HS-27A (cell line): ENCODE measurements at regions not wholly inside any gene's neighbourhood (a gene's known extent, or its start where the extent isn't known, plus 50 kb on each side); places are given as distances from the start of the nearest gene placed in this dataset.
"Not testable (repeated sequence)": the region's sequence is repeated elsewhere in the genome, so short reads cannot be mapped to it uniquely, and the experiment has no call there.

ENCODE experiments used
- DNase-seq: peaks from one replicate; pipeline ENCODE4 v3.0.0-alpha.2; 2012; ENCODE audit warnings: low read depth, missing footprints

DNA sequence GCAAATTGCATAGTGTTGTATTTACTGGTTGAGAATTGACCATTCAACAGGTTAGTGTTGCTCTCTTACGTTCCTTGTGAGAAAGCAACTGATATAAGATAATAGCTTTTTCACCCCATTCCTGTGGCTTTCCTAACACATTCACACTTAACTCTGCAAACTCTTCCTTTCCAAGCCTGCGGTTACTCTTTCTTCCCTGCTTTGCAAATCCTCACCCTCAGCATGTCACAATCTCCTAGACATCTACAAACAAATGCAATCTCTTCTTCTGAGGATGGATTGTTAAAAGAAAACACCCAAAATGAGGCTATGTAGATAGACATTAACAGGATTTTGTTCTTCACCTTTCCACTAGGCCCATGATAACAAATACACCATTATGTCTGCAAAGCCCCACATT lies 771.7 kb upstream of the PCDH7 start:
- DNase-seq: no peak

DNA sequence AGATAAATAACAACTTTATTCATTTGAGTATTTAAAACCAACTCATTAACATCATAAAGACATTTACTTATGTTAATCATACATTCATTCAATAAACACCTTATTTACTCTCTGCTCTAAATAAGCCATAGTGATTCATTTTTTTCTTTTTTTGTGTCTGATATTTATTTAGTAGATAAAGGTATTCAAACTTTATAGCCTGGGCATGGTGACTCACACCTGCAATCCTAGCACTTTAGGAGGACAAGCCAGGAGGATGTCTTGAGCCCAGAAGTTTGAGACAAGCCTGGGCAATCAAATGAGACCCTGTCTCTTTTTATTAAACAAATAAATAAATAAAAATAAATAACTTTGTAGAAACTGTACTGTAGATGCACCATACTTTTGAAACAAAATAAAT lies 771.3 kb upstream of the PCDH7 start:
- no peak for DNase-seq

DNA sequence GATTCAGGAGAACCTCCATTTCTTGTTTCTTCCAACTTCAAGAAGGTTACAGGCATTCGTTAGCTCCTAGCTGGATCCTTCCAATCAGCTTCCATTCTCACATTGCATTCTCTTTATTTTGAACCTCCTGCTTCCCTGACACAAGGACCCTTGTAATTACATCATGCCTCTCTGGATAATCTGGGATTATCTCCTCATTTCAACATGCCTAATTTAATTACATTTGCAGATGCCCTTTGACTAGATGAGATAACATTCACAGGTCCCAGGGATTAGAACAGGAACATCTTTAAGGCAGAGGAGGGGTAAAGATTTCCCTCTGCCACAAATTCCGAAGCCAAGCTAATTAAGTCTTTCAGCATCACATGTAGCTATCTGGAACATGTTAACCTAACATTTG lies 753.8 kb upstream of the PCDH7 start:
- DNase-seq: no peak

DNA sequence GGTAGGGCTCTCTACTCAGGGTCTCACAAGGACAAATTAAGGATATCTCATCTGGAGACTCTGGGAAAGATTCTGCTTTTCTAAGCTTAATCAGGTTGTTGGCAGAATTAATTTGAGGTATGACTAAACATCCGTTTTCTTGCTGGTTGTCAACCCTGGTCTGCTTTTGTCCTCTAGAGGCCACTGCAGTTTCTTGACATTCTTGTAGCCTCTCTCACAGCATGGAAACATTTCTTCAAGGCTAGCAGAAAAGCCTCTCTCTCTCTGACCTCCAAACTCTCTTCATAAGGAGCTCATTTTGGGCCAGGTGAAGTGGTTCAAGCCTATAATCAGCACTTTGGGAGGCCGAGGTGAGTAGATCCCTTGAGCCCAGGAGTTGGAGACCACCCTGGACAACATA lies 749.5 kb upstream of the PCDH7 start:
- DNase-seq: no peak

DNA sequence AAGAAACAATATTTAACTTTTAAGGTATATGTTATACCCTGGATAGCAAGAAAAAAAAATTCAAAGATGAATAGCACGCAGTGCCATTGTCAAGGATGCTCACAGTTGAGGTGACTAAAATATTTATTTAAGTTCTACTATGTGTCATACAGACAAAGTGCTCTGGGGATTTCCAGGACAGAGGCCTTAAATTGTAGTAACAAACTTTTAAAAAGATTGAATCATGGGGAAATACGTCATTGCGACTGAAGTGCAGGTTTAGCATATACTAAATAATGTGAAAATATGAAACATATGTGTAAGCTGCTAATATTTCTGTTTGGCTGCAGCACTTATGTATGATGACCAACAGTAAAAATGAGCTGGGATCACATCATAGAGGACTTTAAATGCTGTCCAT lies 748.0 kb upstream of the PCDH7 start:
- DNase-seq: no peak

DNA sequence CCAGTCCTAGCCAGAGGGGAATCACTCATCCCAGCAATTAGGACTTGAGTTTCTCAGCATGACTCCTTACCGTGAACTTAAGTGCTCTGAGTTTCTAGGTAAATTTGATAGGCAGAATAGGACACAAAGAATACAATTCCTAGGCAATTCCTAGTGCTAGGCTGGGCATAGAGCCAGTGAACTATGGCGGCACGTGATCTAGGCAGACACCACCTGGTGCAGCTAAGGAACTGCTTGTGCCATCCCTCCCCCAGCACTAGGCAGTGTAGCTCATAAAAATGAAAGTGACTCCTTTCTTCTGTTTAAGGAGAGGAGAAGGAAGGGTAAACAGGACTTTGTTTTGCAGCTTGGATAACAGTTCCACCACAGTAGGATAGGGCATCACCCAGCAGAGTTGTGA lies 736.3 kb upstream of the PCDH7 start:
- no peak for DNase-seq

DNA sequence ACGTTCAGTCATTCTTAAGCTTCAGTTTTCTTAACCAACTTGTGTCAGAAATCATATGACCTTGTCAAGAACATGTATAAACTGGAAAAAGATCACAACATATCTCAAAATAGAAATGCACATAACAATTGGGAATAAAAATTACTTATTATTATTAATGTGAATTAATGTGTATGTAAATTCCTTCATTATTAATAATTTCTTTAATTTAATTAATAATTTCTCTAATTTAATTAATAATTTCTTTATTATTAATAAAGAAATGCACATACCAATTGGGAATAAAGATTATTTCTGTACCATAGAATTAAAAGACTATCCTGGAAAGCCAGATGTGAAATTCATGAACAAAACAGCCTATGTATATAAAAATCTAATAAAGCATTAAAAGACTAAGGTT lies 718.5 kb upstream of the PCDH7 start:
- no peak for DNase-seq

DNA sequence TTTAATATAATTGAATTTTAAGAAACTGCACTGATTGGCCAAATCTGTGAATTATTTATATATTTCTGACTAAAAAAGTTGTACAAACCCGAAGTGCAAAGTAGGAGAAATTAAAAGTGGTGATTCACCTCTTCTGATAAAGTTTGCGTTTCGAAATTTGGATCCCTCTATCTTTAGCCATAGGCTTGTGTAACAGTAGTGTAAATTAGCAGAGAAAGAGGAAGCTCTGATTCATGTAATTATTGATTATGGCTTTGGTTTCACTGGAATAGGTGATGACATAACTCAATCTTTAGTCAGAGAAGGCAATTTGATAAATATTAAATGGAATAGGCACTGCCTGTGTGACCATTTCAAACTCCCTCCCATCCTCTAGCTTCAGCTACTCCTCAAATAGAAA lies 717.8 kb upstream of the PCDH7 start:
- DNase-seq: no peak

DNA sequence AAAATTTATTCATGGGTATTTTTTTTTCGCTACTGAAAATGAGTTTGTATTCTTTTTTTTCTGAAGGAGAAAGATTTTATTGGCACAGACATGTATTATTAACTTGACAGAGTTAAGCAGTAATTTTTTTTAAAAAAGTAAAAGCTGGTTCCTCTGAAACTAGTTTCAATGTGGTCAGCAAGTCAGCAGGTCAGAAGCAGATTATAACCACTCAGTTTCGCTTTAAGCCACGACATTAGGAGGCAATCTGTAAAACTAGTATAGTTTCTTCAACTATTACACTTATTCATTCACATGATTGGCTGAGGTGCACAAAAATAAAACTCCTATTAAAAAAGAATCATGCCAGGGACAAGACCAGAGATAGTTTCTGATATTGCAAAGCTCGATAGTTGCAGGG lies 714.2 kb upstream of the PCDH7 start:
- no peak for DNase-seq

DNA sequence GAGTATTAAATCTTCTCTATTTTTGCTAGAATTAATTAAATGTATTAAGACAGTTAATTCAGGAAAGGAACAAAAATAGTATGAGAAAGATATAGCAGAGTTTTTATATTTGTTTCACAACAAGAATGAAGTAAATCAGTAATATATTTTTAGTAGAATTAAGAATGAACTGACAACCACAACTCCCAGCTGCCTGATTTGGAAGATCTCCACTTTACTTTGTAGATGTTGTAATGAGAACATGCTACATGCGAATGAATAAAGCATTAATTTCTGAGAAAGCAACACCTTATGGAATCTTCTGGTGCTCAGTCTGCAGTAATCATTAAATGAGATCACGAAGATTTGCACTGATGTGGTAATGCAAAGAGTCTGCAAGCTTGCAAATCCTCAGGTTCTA lies 695.6 kb upstream of the PCDH7 start:
- no peak for DNase-seq

DNA sequence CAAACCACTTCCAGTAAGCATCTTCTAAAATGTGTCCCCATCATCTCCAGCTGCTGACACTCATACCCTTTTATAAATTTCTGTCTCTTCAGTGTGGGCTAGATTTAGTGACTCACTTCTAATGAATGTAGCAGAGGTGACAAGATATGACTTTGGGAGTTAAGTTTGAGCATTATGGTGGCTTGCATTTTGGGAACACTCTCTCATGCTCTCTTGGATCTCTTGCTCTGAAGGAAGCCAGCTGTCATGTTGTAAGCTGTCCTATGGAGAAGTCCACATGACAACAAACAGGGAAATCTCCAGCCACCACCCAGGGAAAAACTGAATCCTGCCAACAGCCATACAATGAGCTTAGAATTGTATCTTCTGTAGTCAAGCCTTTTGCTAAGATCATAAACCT lies 691.3 kb upstream of the PCDH7 start:
- DNase-seq: no peak

DNA sequence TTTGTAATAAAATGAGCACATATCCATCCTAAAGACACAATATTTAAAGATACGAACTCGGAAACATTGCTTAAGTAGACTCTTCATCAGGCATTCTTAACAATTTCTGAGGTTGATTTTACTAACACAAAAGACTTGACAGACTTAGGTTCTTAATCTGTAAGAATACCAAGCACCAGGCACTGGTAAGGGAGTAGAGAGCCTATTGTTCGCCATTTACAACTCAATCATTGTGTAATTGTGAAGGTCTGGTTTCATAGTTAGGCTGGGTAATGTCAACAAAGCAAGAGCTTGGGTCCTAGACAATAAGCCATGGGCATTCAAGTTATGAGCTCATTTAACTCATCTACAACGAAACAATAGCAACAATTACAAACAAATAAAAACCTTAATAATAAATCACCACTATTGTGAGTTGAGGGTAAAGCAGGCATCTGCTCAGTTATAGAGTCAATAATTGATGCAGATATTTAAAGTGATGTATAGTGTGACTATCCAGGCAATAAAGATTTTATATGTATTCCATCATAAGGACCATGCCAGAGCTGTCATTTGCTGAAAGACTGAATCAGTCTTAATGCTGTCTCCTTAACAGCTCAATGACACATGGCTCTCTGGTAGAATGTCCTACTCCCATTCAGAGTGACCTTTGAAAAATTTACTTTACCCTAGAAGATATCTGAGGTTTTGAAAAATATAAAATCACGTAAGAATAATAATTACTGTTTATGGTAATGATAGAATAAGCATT lies 664.0 kb upstream of the PCDH7 start:
- no peak for DNase-seq

DNA sequence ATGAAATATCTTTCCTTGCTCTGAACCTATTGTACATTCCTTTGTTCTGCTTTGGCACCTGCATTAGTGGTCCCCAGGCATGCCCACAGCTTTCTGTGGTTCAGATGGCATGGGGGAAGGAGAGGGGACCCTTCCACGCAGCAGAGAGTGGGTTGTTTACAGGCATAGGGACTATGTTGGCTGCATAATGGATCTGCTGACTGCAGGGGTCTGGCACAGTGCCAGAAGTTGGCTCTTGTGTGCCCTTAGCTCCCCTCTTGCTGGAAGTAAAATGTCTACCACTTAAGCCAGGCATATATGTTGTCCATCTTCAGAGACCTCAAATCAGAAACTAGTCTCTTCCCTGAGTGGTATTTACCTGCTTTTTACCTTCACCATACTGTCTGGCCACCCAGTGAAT lies 651.9 kb upstream of the PCDH7 start:
- no peak for DNase-seq

DNA sequence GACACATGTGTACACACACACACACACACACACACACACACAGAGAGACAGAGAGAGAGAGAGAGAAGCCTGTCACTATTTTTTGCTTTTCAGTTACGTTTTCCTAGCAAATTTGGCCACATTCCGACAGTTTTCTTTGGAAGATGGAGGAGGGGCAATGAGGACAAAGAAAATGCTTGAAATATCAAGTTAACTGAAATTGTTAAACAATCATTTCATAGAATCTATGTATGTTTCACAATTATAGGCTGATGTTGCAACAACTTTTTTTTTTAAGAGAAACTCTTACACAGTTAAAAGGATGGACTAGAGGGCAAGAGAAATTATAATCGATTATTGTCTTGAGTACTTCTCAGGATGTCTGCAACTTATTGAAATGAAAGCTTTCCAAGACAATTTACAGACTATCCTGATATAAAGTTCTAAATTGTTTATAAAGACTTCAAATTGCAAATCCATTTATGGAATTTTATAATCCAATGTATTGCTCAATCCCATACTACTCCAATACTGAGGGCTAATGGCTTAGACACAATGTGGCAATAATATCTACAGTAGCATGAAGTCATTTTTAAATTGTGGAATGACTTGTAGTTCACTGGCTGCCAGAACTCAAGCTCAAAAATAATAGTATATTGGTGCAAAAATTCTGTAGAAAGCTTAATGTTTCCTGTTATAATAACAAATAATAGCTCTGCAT lies 647.0 kb upstream of the PCDH7 start:
- no peak for DNase-seq

DNA sequence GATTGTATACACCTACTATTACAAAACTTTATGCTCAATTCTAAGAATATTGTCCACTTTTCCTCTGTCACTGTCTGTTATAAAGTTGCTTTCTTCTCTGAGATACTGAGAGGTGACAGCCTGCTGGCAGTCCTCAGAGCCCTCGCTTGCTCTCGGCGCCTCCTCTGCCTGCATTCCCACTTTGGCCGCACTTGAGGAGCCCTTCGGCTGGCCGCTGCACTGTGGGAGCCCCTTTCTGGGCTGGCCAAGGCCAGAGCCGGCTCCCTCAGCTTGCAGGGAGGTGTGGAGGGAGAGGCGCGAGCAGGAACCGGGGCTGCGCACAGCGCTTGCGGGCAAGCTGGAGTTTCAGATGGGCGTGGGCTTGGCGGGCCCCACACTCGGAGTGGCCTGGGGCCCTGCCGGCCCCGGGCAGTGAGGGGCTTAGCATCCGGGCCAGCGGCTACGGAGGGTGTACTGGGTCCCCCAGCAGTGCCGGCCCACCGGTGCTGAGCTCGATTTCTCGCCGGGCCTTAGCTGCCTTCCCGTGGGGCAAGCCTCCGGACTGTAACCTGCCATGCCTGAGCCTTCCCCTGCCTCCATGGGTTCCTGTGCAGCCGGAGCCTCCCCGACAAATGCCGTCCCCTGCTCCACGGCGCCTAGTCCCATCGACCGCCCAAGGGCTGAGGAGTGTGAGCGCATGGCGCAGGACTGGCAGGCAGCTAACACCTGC lies 627.6 kb upstream of the PCDH7 start:
- not testable (repeated sequence) for DNase-seq

DNA sequence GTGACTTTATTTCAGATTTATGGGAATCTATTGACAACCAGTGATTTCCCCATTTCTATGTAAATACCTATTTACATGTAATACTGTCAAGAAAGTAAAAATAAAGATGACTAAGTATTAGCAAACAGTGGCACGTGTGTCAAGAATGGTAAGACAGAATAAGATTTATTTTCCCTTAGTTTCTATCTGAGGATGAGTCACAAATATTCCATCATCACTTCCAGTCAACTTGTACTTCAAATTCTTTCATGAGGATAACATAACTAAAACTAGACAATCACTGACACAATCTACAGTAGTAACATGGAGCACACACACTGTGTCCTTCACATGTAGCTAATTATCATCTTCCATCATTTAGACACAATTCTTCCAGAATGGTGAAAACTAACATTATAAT lies 625.3 kb upstream of the PCDH7 start:
- no peak for DNase-seq

DNA sequence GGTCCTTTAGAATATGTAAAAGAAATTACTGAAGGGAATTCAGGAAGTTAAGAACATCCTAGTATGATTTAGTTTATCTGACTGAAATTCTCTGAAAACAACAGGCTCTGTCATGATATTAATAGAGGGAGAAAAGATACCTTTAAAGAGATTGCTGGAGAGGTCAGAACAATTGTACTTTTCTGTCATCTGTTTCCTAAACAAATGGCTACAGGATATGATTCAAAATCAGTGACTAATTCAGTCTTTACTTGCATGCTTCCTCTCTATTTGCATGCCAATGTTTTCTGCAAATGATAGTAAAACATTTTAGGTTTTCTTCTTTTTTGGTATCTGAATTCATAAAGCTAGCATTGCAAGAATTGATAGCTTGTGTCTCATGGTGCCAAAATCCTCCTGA lies 616.7 kb upstream of the PCDH7 start:
- DNase-seq: no peak

DNA sequence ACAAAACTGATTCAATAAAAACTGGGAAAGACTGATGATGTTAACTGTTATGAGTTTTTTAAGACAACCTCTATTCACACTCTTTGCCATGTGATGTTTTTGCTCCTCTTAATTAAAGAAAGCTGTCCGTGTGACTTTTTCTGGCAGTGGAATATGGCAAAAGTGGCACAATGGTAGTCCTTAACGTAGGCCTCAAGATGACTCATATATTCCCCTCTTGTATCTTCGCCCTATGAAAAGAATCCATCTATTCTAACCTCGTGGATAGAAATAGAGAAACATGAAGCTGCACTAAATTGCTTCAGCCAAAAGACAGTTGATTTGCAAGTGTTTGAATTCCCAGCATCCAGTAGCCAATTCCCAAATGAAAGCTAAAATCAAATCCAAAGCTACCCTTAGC lies 603.8 kb upstream of the PCDH7 start:
- DNase-seq: no peak

DNA sequence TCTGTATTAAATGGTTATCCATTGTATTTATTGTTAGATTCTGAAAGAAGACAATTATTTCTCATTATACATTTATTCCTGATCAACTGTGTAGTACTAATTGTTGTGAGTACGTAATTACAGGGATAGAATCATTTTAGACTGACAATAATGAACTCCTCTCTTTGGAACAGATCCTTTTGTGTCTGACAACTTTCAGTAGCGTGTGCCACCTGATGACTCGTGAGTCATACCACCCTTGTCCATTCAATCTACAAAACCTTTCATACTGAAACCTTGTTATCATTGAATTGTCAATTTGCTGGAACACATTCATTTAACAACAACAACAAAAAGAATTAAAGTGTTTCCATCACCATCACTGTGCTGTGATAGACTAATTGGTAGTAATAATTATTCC lies 602.7 kb upstream of the PCDH7 start:
- no peak for DNase-seq

DNA sequence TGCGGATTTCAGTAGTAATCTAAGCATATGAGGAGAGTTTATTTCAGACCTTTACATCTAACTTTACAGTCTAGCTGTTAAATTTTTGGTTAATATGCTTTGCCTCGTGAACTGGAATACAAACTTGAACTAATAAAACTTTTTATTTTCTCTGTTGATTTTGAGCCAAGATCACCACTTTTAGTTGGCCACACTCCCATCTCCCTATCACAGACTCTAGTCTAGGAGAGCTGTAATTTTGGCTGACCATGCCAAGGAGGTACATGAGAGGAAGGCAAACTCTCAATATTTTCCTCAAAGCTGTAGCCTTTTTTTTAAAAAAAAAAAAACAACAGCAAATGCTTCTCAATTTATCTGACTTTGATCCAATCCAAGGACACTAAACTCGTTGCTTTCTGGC lies 597.5 kb upstream of the PCDH7 start:
- DNase-seq: no peak

DNA sequence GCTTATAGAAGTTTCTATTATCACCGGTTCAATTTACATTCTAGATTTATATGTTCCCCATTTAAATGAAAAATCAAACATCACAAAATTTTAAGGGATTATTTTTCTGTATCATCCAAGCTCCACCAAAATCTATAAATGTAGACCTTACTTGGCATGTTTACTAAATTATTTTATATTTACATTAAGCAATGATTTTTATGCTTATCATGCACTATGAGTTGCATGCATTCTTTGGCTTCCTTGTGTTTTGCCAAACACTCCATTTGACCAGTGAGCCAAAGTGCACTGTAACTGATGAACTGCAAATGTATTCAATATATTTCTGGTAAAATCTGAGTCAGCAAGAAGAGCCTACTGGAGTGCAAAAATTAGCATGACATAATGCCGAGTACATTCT lies 595.5 kb upstream of the PCDH7 start:
- not testable (repeated sequence) for DNase-seq

DNA sequence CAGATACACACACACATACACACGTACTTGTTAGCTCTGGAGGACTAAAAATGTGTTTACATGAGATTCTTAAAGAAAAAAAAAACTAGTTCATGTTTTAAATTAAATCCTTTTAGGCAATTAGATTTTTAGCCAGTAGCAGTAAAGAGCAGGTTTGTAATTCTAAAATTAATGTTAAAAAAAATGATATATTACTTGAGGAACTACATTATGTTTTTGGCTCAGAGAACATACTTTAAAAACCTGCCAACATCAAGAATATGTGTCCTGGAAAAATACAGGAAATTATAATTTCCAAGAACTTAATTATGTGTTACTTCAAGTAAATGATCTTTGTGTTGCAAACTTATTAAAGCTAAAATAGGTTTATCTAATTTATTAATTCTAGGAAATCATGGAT lies 594.3 kb upstream of the PCDH7 start:
- DNase-seq: no peak

DNA sequence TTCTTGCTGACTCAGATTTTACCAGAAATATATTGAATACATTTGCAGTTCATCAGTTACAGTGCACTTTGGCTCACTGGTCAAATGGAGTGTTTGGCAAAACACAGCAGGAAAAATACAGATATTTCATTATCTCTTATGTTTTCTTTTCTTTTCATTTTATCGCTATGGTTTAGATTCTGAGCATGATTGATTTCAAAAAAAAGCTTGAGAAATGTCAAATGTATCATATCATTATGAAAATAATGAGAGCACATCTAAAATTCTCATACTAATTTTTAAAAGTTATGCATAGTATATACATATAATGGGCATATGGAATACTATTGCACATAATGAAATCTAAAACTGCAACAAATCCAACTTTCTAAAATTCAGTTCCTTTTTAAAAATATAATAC lies 593.8 kb upstream of the PCDH7 start:
- DNase-seq: no peak
